Mesothelial cell of epicardium (in vitro differentiated cells): ENCODE measurements at regions not wholly inside any gene's neighbourhood (a gene's known extent, or its start where the extent isn't known, plus 50 kb on each side); places are given as distances from the start of the nearest gene placed in this dataset.

Experiments
- DNase-seq, 2 experiments: peaks; one replicate each; pipeline ENCODE4 v3.0.0; 2021; ENCODE audit warnings: low spot score in 2 of 2; ENCODE audit not compliant: unreplicated experiment in 2 of 2
- H3K27ac Mint-ChIP-seq: 2 replicates; pipeline ENCODE4 v1.8.0; 2021; ENCODE audit warnings: mixed read lengths
- H3K27me3 Mint-ChIP-seq: 2 replicates; pipeline ENCODE4 v1.8.0; 2021; ENCODE audit warnings: low read depth, mixed read lengths
- H3K36me3 Mint-ChIP-seq: 2 replicates; pipeline ENCODE4 v1.8.0; 2021; ENCODE audit warnings: mixed read lengths
- H3K4me1 Mint-ChIP-seq: 2 replicates; pipeline ENCODE4 v1.8.0; 2021; ENCODE audit warnings: mixed read lengths
- H3K4me3 Mint-ChIP-seq: 2 replicates; pipeline ENCODE4 v1.8.0; 2021; ENCODE audit warnings: mild to moderate bottlenecking, moderate library complexity, mixed read lengths
- H3K9me3 Mint-ChIP-seq: 2 replicates; pipeline ENCODE4 v1.8.0; 2021; ENCODE audit warnings: mixed read lengths
- TF ChIP-seq, protein P1 (sequence below): fragments of 200-600 bp; sonication (generic); IDR thresholded peaks from one replicate; pipeline ENCODE4 v1.5.0; 2021; ENCODE audit warnings: antibody characterized with exemption; ENCODE audit not compliant: unreplicated experiment

DNA sequence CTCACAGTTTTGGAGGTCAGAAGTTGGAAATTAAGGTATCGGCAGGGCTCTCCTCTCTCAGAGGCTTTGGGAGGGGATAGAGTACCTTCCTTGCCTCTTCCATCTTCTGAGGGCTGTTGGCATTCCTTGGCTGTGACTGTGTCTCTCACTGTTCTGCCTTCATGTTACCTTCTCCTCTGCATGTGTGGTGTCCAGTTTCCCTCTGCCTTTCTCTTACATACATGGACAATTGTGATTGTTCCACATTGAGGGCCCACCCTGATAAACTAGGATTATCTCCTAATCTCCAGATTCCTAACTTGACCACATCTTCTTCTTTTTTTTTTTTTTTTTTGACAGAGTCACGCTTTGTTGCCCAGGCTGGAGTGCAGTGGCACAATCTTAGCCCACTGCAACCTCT, 72.1 kb upstream of the SPACA1 start:
- peaks cover 9% of the 10 kb centered on the region for H3K9me3 Mint-ChIP-seq
- H3K27me3 Mint-ChIP-seq = no peaks in the 10 kb centered on the region
- H3K36me3 Mint-ChIP-seq = no peaks in the 10 kb centered on the region
- H3K4me1 Mint-ChIP-seq = peaks cover 9% of the 10 kb centered on the region
- no peak overlapping the region for H3K27ac Mint-ChIP-seq
- no peak for DNase-seq
- TF ChIP-seq, protein P1, sequence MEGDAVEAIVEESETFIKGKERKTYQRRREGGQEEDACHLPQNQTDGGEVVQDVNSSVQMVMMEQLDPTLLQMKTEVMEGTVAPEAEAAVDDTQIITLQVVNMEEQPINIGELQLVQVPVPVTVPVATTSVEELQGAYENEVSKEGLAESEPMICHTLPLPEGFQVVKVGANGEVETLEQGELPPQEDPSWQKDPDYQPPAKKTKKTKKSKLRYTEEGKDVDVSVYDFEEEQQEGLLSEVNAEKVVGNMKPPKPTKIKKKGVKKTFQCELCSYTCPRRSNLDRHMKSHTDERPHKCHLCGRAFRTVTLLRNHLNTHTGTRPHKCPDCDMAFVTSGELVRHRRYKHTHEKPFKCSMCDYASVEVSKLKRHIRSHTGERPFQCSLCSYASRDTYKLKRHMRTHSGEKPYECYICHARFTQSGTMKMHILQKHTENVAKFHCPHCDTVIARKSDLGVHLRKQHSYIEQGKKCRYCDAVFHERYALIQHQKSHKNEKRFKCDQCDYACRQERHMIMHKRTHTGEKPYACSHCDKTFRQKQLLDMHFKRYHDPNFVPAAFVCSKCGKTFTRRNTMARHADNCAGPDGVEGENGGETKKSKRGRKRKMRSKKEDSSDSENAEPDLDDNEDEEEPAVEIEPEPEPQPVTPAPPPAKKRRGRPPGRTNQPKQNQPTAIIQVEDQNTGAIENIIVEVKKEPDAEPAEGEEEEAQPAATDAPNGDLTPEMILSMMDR = no peak
- H3K4me3 Mint-ChIP-seq = no peak overlapping the region

DNA sequence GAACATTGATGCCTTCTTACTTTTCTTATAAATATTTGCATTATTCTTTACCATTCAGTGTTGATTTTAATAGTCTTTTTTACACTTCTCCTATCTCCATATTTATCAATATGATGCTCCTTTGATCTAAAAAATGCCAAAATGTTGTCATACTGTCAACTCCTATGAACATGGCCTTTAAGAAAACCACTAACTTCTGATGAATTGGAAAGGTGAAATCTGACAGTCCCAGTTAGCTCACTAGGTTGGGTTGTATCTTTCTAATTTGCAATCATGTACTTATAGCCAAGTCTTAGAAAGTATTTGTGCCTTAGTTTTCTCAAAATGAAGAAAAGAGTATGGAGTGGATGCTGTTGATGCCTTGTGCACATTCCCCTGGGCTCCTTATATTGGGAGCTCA, 75.4 kb upstream of the SPACA1 start:
- no peak overlapping the region for H3K4me3 Mint-ChIP-seq
- H3K36me3 Mint-ChIP-seq = no peaks in the 10 kb centered on the region
- no peaks in the 10 kb centered on the region for H3K27me3 Mint-ChIP-seq
- peaks cover 9% of the 10 kb centered on the region for H3K9me3 Mint-ChIP-seq
- TF ChIP-seq, protein P1 = no peak
- no peak overlapping the region for H3K27ac Mint-ChIP-seq
- H3K4me1 Mint-ChIP-seq = peaks cover 9% of the 10 kb centered on the region
- DNase-seq = no peak

DNA sequence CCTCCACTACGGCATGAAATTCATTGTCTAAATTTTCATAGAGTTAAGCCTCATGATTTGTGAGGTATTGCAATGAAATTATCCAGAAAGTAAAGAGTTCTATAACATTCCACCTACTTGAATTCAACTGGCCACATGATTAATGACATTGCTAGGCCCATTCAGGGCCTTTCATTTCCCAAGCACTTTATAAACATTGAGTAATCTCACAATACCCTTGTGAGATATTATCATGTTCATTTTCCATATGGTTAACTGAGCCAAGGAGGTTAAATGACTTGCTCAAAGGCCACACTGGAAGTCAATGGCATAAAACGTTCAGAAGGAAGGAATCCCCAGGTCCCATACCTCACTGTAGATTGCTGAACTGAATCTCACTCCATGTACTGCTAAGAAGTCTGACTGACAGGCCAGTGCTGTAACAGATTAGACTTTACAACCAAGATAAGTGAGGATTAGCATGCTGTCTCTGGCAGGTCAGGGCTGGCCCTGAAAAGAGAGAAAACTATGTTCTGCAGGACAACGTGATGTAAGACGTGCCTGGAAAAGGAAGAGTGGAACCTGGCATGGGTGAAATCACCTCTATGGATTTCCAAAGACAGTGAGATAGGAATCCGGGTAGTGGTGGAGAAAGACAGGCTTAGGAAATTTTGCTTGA, 75.9 kb upstream of the SPACA1 start:
- no peak for DNase-seq
- Mint-ChIP-seq H3K27me3 (no peaks in the 10 kb centered on the region), H3K9me3 (peaks cover 9% of the 10 kb centered on the region), H3K27ac (peak overlapping the region; percentile 23), H3K4me1 (peaks cover 9% of the 10 kb centered on the region), H3K36me3 (no peaks in the 10 kb centered on the region), H3K4me3 (no peak overlapping the region)
- TF ChIP-seq, protein P1 = no peak

DNA sequence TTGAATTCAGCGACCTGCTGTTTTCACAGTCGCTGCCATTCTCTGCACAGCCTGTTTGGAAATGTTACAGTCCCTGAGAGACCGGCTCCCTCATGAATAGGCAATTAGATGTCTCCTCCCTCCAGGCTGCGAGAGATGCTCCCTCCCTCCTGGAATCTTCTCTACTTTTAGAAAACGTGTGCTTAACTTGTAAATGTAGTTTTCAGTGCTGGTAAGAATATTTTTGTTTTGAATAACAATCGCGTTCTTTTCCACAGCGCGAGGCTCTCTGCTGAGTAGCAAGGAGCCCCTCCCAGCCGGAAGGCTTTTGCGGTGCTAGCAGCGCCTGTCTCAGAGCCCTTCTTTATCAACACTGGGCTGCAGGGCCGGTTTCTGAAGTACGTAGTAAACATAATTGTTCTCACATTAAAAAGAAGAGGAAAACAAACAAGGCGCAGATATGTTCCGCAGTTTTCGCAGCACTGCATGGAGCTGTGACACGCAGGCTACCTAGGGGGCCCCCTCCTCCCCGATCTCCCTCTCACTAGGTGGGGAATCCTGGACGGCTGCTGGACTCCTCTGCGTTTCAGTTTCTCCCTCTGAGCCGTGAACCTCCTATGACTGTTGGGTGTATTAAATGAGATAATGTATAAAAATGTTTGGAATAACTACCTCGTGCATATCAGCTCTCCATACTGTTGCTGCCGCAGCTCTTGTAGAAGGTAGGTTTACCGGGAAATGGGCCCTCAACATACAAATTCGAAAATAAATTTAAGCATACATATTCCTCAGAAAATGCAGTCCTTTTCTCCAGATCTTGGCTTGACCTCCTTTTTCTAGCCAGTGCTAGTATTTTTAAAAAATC, 79.0 kb upstream of the SPACA1 start:
- peak in 1 of 2 experiments; percentile 47 for DNase-seq
- TF ChIP-seq, protein P1 = no peak
- H3K36me3 Mint-ChIP-seq = no peaks in the 10 kb centered on the region
- no peak overlapping the region for H3K4me3 Mint-ChIP-seq
- peaks cover 9% of the 10 kb centered on the region for H3K4me1 Mint-ChIP-seq
- H3K27me3 Mint-ChIP-seq = peaks cover 2% of the 10 kb centered on the region
- H3K27ac Mint-ChIP-seq = no peak overlapping the region
- H3K9me3 Mint-ChIP-seq = peaks cover 9% of the 10 kb centered on the region

DNA sequence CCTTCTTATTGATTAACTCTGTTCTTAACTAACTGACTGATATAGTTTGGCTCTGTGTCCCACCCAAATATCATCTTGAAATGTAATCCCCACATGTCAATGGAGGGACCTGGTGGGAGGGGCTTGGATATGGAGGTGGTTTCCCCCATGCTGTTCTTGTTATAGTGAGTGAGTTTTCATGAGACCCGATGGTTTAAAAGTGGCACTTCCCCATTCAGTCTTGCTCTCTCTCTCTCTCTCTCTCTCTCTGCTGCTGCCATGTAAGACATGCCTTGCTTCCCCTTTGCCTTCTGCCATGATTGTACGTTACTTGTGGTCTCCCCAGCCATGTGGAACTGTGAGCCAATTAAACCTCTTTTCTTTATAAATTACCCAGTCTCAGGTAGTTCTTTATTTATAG, 81.8 kb upstream of the SPACA1 start:
- H3K27ac Mint-ChIP-seq = no peak overlapping the region
- TF ChIP-seq, protein P1 = no peak
- peaks cover 4% of the 10 kb centered on the region for H3K9me3 Mint-ChIP-seq
- H3K36me3 Mint-ChIP-seq = no peaks in the 10 kb centered on the region
- peaks cover 2% of the 10 kb centered on the region for H3K27me3 Mint-ChIP-seq
- H3K4me1 Mint-ChIP-seq = no peaks in the 10 kb centered on the region
- no peak overlapping the region for H3K4me3 Mint-ChIP-seq
- no peak for DNase-seq
